ENCODE measurements at regions not wholly inside any gene's neighbourhood (a gene's known extent, or its start where the extent isn't known, plus 50 kb on each side); places are given as distances from the start of the nearest gene placed in this dataset.

DNA sequence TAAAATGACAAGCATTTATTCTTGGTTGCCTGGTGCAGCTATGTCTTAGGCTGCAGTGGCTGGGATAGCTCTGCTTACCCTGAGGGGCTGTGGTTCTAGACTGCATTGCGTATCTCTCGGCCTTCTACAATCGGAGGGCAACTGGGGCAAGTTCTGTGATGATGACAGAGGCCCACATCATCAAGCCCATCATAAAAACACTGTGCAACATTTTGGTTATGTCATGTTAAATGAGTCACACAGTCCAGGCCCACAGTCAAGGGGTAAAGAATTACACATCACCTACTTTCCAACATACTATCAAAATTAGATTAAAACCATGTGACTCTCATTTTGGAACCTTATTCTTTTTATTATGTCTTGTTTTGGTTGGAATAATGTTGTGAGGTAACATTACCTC is 120.2 kb upstream of the GUCY1A1 start:
- DNase-seq (ENCODE audit: low spot score): no peak
- no peaks in the 10 kb centered on the region for H3K9me3 ChIP-seq (ENCODE audit: low read length)
- H3K4me1 ChIP-seq (ENCODE audit: insufficient read depth, low read length, poor library complexity, severe bottlenecking): no peaks in the 10 kb centered on the region
- no peaks in the 10 kb centered on the region for H3K36me3 ChIP-seq (ENCODE audit: insufficient read depth, low read length)
- H3K9me2 ChIP-seq (ENCODE audit: insufficient read depth, low read length): no peaks in the 10 kb centered on the region
- no peak for TF ChIP-seq EZH2phosphoT487 (IDR thresholded peaks at IDR 0.05; ENCODE audit: borderline replicate concordance, low read depth, low read length)
- TF ChIP-seq, protein P1, sequence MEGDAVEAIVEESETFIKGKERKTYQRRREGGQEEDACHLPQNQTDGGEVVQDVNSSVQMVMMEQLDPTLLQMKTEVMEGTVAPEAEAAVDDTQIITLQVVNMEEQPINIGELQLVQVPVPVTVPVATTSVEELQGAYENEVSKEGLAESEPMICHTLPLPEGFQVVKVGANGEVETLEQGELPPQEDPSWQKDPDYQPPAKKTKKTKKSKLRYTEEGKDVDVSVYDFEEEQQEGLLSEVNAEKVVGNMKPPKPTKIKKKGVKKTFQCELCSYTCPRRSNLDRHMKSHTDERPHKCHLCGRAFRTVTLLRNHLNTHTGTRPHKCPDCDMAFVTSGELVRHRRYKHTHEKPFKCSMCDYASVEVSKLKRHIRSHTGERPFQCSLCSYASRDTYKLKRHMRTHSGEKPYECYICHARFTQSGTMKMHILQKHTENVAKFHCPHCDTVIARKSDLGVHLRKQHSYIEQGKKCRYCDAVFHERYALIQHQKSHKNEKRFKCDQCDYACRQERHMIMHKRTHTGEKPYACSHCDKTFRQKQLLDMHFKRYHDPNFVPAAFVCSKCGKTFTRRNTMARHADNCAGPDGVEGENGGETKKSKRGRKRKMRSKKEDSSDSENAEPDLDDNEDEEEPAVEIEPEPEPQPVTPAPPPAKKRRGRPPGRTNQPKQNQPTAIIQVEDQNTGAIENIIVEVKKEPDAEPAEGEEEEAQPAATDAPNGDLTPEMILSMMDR (conservative IDR thresholded peaks at IDR 0.05; ENCODE audit: low read length): no peak
- H3K27ac ChIP-seq (ENCODE audit: low read depth, low read length, poor library complexity, severe bottlenecking): no peak overlapping the region
- no TSS peak for BruUV-seq (replicated peaks)
- CTCF ChIA-PET (ENCODE audit: unreplicated experiment): no interaction called here
- H2AFZ ChIP-seq (ENCODE audit: low read length): no peak overlapping the region
- no peak overlapping the region for H3K4me2 ChIP-seq (ENCODE audit: low read length)
- POLR2A ChIA-PET: no interaction called here
- H3K79me2 ChIP-seq (ENCODE audit: insufficient read depth, low read depth, low read length): no peaks in the 10 kb centered on the region
- H4K20me1 ChIP-seq (ENCODE audit: insufficient read depth, low read length): no peaks in the 10 kb centered on the region
- intact Hi-C loops (cut with micrococcal nuclease; ENCODE audit: unreplicated experiment): no loop called here
- H3K4me3 ChIP-seq (ENCODE audit: low read depth, low read length, poor library complexity, severe bottlenecking): no peak overlapping the region

GRCh38 chr4:155545456-155545855 is 121.2 kb upstream of the GUCY1A1 start:
- no TSS peak for BruUV-seq (replicated peaks)
- H3K4me1 ChIP-seq (ENCODE audit: insufficient read depth, low read length, poor library complexity, severe bottlenecking): no peaks in the 10 kb centered on the region
- DNase-seq (ENCODE audit: low spot score): no peak
- no peaks in the 10 kb centered on the region for H3K9me2 ChIP-seq (ENCODE audit: insufficient read depth, low read length)
- no peak overlapping the region for H3K4me2 ChIP-seq (ENCODE audit: low read length)
- no peaks in the 10 kb centered on the region for H3K9me3 ChIP-seq (ENCODE audit: low read length)
- ChIA-PET POLR2A (interaction anchor here (0.6 kb wide), 1 partner anchor 352 kb away, joined by 3 read pairs; no protein-coding TSS in a partner anchor), CTCF (ENCODE audit: unreplicated experiment) (no interaction called here)
- H3K36me3 ChIP-seq (ENCODE audit: insufficient read depth, low read length): no peaks in the 10 kb centered on the region
- no peak for TF ChIP-seq EZH2phosphoT487 (IDR thresholded peaks at IDR 0.05; ENCODE audit: borderline replicate concordance, low read depth, low read length)
- TF ChIP-seq, protein P1 (conservative IDR thresholded peaks at IDR 0.05; ENCODE audit: low read length): no peak
- H4K20me1 ChIP-seq (ENCODE audit: insufficient read depth, low read length): no peaks in the 10 kb centered on the region
- no peak overlapping the region for H3K4me3 ChIP-seq (ENCODE audit: low read depth, low read length, poor library complexity, severe bottlenecking)
- intact Hi-C loops (cut with micrococcal nuclease; ENCODE audit: unreplicated experiment): no loop called here
- no peaks in the 10 kb centered on the region for H3K79me2 ChIP-seq (ENCODE audit: insufficient read depth, low read depth, low read length)
- H3K27ac ChIP-seq (ENCODE audit: low read depth, low read length, poor library complexity, severe bottlenecking): no peak overlapping the region
- H2AFZ ChIP-seq (ENCODE audit: low read length): no peak overlapping the region

DNA sequence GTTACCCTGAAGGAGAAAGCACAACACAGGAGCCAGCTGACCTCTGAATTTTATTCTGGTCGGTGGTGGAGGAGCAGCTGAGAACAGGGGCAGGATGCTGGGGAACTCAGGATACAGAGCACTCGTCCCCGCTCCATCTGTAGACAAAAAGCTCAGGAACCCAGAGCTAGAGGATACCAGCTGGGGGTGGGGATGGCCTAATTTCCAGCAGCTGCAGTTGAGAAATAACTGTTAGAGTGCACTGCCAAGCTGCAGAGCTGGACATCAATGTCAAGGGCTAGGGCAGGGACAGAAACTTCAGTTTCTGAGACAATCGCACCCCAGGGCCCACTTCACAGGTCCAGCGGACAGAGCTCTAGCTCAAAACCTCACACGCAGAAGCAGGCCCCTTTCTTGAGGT is 122.1 kb upstream of the GUCY1A1 start:
- H3K4me2 ChIP-seq (ENCODE audit: low read length): no peak overlapping the region
- TF ChIP-seq, protein P1 (conservative IDR thresholded peaks at IDR 0.05; ENCODE audit: low read length): no peak
- no peak for TF ChIP-seq EZH2phosphoT487 (IDR thresholded peaks at IDR 0.05; ENCODE audit: borderline replicate concordance, low read depth, low read length)
- intact Hi-C loops (cut with micrococcal nuclease; ENCODE audit: unreplicated experiment): no loop called here
- no TSS peak for BruUV-seq (replicated peaks)
- no peak overlapping the region for H3K4me3 ChIP-seq (ENCODE audit: low read depth, low read length, poor library complexity, severe bottlenecking)
- no peaks in the 10 kb centered on the region for H3K9me2 ChIP-seq (ENCODE audit: insufficient read depth, low read length)
- H4K20me1 ChIP-seq (ENCODE audit: insufficient read depth, low read length): no peaks in the 10 kb centered on the region
- no peaks in the 10 kb centered on the region for H3K4me1 ChIP-seq (ENCODE audit: insufficient read depth, low read length, poor library complexity, severe bottlenecking)
- no peak overlapping the region for H3K27ac ChIP-seq (ENCODE audit: low read depth, low read length, poor library complexity, severe bottlenecking)
- POLR2A ChIA-PET: no interaction called here
- H3K79me2 ChIP-seq (ENCODE audit: insufficient read depth, low read depth, low read length): no peaks in the 10 kb centered on the region
- H3K36me3 ChIP-seq (ENCODE audit: insufficient read depth, low read length): no peaks in the 10 kb centered on the region
- no peaks in the 10 kb centered on the region for H3K9me3 ChIP-seq (ENCODE audit: low read length)
- CTCF ChIA-PET (ENCODE audit: unreplicated experiment): no interaction called here
- no peak for DNase-seq (ENCODE audit: low spot score)
- no peak overlapping the region for H2AFZ ChIP-seq (ENCODE audit: low read length)

All from OCI-LY7 (cell line).